ENCODE measurements at regions not wholly inside any gene's neighbourhood (a gene's known extent, or its start where the extent isn't known, plus 50 kb on each side); places are given as distances from the start of the nearest gene placed in this dataset.

DNA sequence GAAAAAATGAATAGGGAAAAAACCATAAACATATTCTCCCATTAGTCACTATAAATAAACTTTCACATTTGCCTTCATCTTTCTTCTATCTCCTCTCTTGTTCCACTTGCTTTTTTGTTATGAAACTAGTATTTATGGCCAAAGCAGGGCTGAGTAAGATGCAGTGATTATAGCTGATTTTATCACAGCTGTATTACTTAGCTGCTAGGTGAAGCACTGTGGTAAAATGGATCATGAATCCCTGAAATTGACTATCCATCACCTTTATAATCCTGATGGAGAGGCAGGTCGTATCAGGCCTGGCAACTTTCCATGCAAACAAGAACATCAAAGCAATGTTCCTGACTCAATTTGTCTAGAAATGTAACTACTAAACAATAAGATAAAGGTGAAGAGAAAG is 471.6 kb downstream of the TUSC7 start:
- Mint-ChIP-seq H3K36me3 (ENCODE audit: low read depth) (no peaks in the 10 kb centered on the region), H3K27ac (no peak overlapping the region), H3K27me3 (ENCODE audit: insufficient read depth) (peaks cover 3% of the 10 kb centered on the region; the same call in 1 of the 2 replicates), H3K4me3 (no peak overlapping the region), H3K4me1 (ENCODE audit: low read depth) (no peaks in the 10 kb centered on the region), H3K9me3 (peaks cover 11% of the 10 kb centered on the region)
- no peak for DNase-seq
- TF ChIP-seq, protein P1, sequence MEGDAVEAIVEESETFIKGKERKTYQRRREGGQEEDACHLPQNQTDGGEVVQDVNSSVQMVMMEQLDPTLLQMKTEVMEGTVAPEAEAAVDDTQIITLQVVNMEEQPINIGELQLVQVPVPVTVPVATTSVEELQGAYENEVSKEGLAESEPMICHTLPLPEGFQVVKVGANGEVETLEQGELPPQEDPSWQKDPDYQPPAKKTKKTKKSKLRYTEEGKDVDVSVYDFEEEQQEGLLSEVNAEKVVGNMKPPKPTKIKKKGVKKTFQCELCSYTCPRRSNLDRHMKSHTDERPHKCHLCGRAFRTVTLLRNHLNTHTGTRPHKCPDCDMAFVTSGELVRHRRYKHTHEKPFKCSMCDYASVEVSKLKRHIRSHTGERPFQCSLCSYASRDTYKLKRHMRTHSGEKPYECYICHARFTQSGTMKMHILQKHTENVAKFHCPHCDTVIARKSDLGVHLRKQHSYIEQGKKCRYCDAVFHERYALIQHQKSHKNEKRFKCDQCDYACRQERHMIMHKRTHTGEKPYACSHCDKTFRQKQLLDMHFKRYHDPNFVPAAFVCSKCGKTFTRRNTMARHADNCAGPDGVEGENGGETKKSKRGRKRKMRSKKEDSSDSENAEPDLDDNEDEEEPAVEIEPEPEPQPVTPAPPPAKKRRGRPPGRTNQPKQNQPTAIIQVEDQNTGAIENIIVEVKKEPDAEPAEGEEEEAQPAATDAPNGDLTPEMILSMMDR (IDR thresholded peaks at IDR 0.05): no peak

DNA sequence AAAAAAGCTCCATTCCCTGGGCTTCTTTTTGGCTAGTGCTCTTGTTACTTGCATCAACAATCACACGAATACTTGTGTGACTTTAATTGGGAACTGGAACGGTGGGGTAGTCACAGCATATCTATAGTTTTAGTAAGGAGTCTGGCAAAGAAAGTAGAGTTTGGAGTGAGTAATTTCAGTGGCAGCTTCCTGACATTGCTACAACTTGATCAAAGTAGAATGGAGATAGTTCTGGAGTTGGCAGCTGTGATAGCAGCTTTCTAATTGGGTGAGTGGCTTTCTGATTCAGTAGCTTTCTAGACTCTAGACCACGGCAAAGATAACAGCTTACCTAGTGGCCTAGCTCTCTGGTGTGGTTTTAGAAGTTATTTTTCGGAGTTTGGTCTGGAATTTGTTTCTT is 475.0 kb downstream of the TUSC7 start:
- Mint-ChIP-seq H3K27me3 (ENCODE audit: insufficient read depth) (peaks cover 4% of the 10 kb centered on the region; the same call in 1 of the 2 replicates), H3K9me3 (peaks cover 14% of the 10 kb centered on the region), H3K4me1 (ENCODE audit: low read depth) (no peaks in the 10 kb centered on the region), H3K36me3 (ENCODE audit: low read depth) (no peaks in the 10 kb centered on the region), H3K27ac (no peak overlapping the region), H3K4me3 (no peak overlapping the region)
- TF ChIP-seq, protein P1 (IDR thresholded peaks at IDR 0.05): no peak
- DNase-seq: peak; percentile 49

DNA sequence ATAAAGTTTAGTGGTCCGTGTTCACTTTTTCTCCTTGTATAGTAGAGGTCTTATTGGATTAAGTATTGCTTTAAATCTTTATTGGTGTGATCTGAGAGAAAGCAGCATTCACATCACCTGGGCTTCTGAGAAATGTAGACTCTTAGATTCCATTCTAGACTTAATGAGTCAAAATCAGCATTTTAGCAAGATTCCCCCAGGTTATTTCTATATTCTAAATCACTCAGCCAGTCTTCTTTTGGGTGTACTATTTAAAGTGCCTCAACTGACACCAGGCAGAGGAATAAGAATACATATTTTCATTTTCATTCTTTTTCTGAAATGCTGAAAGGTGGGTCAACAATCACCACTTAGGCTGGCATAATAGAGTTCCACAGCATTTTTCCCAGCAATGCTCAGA is 481.7 kb downstream of the TUSC7 start:
- no peak overlapping the region for H3K27ac Mint-ChIP-seq
- no peaks in the 10 kb centered on the region for H3K4me1 Mint-ChIP-seq (ENCODE audit: low read depth)
- peaks cover 15% of the 10 kb centered on the region; the same call in 1 of the 2 replicates for H3K9me3 Mint-ChIP-seq
- peaks cover 3% of the 10 kb centered on the region; the same call in 1 of the 2 replicates for H3K27me3 Mint-ChIP-seq (ENCODE audit: insufficient read depth)
- no peak for DNase-seq
- H3K4me3 Mint-ChIP-seq: no peak overlapping the region
- TF ChIP-seq, protein P1 (IDR thresholded peaks at IDR 0.05): no peak
- H3K36me3 Mint-ChIP-seq (ENCODE audit: low read depth): no peaks in the 10 kb centered on the region

DNA sequence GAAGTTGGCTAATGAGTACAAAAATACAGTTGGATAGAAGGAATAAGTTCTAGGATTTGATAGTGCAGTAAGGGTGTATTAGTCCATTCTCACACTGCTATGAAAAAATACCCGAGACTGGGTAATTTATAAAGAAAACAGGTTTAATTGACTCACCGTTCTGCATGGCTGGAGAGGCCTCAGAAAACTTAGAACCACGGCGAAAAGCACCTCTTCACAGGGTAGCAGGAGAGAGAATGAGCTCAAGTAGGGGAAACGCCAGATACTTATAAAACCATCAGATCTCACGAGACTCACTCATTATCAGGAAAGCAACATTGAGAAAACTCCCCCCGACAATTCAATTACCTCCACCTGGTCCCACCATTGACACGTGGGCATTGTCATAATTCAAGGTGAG is 483.3 kb downstream of the TUSC7 start:
- H3K27ac Mint-ChIP-seq: no peak overlapping the region
- TF ChIP-seq, protein P1 (IDR thresholded peaks at IDR 0.05): no peak
- H3K4me1 Mint-ChIP-seq (ENCODE audit: low read depth): no peaks in the 10 kb centered on the region
- no peaks in the 10 kb centered on the region for H3K27me3 Mint-ChIP-seq (ENCODE audit: insufficient read depth)
- peaks cover 12% of the 10 kb centered on the region; the same call in 1 of the 2 replicates for H3K9me3 Mint-ChIP-seq
- no peak for DNase-seq
- no peaks in the 10 kb centered on the region for H3K36me3 Mint-ChIP-seq (ENCODE audit: low read depth)
- H3K4me3 Mint-ChIP-seq: no peak overlapping the region

DNA sequence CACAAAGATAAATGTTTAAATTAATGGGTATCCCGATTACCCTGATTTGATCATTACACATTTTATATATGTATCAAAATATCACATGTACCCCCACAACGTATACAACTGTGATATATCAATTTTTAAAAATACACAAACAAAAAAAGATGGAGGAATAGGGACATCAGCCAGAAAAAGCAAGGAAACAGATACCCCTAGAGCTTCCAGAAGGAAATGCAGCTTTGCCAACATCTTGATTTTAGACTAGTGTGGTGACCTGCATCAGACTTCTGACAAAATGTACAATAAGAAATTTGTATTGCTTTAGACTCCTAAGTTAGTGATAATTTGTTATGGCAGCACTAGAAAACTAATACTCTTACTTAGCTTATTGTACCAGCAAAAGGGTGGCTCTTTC is 483.8 kb downstream of the TUSC7 start:
- Mint-ChIP-seq H3K27me3 (ENCODE audit: insufficient read depth) (no peaks in the 10 kb centered on the region), H3K36me3 (ENCODE audit: low read depth) (no peaks in the 10 kb centered on the region), H3K9me3 (peaks cover 12% of the 10 kb centered on the region; the same call in 1 of the 2 replicates), H3K27ac (no peak overlapping the region), H3K4me1 (ENCODE audit: low read depth) (no peaks in the 10 kb centered on the region), H3K4me3 (no peak overlapping the region)
- peak; percentile 1 for DNase-seq
- TF ChIP-seq, protein P1 (IDR thresholded peaks at IDR 0.05): peak; percentile 39; the same call in 1 of the 2 replicates

DNA sequence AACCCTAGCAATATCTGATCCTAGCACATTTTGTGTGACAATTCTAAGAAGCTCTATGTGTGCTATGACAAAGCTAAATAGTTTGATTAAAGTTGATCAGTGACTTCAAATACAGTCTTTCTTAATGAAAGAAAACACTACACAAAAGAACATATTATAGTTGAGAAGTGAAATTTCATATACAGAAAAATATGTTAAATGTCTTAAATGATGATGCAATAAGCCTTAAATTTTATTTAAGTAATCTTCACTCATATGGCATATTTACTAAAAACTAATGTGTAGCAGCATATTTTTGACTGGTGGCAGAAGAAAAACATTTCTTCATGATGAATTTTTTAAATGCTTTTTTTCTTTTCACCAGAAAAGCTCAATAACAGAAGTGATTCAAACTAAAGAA is 485.5 kb downstream of the TUSC7 start:
- H3K9me3 Mint-ChIP-seq: peaks cover 17% of the 10 kb centered on the region
- no peaks in the 10 kb centered on the region for H3K27me3 Mint-ChIP-seq (ENCODE audit: insufficient read depth)
- H3K27ac Mint-ChIP-seq: no peak overlapping the region
- no peak for DNase-seq
- TF ChIP-seq, protein P1 (IDR thresholded peaks at IDR 0.05): no peak
- no peaks in the 10 kb centered on the region; the same call in 1 of the 2 replicates for H3K36me3 Mint-ChIP-seq (ENCODE audit: low read depth)
- no peak overlapping the region for H3K4me3 Mint-ChIP-seq
- no peaks in the 10 kb centered on the region for H3K4me1 Mint-ChIP-seq (ENCODE audit: low read depth)
